IMR-90 (cell line): ENCODE measurements at regions not wholly inside any gene's neighbourhood (a gene's known extent, or its start where the extent isn't known, plus 50 kb on each side); places are given as distances from the start of the nearest gene placed in this dataset.

Experiments used
- CHD1 ChIP-seq: IDR thresholded peaks from 2 replicates; pipeline ENCODE4 v1.6.1; 2012; ENCODE audit warnings: low read depth, low read length, improper control_type of control experiment
- CTCF ChIP-seq: conservative IDR thresholded peaks from 2 replicates; pipeline ENCODE4 v1.5.1; 2012; ENCODE audit warnings: mild to moderate bottlenecking, low read depth, low read length, improper control_type of control experiment
- MAZ ChIP-seq: IDR thresholded peaks from 2 replicates; pipeline ENCODE4 v1.6.1; 2012; ENCODE audit warnings: low read depth, mild to moderate bottlenecking, low read length, improper control_type of control experiment, moderate library complexity, borderline replicate concordance
- POLR2A ChIP-seq: IDR thresholded peaks from 2 replicates; pipeline ENCODE4 v1.6.1; 2012; ENCODE audit warnings: mild to moderate bottlenecking, low read depth, low read length
- RFX5 ChIP-seq: IDR thresholded peaks from 2 replicates; pipeline ENCODE4 v1.8.0; 2012; ENCODE audit warnings: low read depth, mild to moderate bottlenecking, low read length, moderate library complexity

GRCh38 chr4:26105337-26105736 lies 191.3 kb downstream of the SMIM20 start:
- no peak for TF ChIP-seq CTCF
- TF ChIP-seq MAZ: no peak
- no peak for TF ChIP-seq POLR2A
- TF ChIP-seq CHD1: no peak
- TF ChIP-seq RFX5: no peak
